ENCODE measurements at regions not wholly inside any gene's neighbourhood (a gene's known extent, or its start where the extent isn't known, plus 50 kb on each side); places are given as distances from the start of the nearest gene placed in this dataset.
"Not testable (repeated sequence)": the region's sequence is repeated elsewhere in the genome, so short reads cannot be mapped to it uniquely, and the experiment has no call there.

DNA sequence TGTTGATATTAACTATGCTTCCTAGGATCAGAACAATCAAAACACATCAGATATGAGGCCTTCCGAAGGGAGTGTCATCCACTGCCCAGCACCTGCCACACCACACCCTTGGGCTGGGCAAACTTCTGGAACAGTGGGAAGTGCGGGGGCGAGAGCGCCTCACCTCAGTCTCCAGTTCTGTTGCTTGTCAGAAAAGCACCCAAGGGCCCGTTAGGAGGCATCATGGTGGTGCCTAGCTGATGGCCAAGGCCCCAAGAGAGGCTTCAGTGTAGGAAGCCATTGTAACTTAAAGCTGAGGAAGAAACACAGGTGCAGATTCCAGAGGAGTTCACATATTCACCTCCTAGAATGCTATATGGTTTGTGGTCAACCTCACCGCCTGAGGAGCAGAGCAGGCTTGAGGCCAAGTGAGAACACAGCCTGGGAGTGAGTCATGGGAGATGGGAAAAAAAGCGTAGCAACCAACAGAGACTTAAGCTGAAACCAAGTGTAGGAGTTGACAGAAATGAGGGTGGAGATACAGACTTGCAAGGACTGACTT is 85.1 kb upstream of the ATL2 start:
- TF ChIP-seq, protein P1, sequence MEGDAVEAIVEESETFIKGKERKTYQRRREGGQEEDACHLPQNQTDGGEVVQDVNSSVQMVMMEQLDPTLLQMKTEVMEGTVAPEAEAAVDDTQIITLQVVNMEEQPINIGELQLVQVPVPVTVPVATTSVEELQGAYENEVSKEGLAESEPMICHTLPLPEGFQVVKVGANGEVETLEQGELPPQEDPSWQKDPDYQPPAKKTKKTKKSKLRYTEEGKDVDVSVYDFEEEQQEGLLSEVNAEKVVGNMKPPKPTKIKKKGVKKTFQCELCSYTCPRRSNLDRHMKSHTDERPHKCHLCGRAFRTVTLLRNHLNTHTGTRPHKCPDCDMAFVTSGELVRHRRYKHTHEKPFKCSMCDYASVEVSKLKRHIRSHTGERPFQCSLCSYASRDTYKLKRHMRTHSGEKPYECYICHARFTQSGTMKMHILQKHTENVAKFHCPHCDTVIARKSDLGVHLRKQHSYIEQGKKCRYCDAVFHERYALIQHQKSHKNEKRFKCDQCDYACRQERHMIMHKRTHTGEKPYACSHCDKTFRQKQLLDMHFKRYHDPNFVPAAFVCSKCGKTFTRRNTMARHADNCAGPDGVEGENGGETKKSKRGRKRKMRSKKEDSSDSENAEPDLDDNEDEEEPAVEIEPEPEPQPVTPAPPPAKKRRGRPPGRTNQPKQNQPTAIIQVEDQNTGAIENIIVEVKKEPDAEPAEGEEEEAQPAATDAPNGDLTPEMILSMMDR (IDR thresholded peaks at IDR 0.05; ENCODE audit: unreplicated experiment): no peak
- H3K9me3 Mint-ChIP-seq (ENCODE audit: low read depth): no peaks in the 10 kb centered on the region
- H3K36me3 Mint-ChIP-seq (ENCODE audit: insufficient read depth): no peaks in the 10 kb centered on the region
- no peak for DNase-seq (ENCODE audit: low spot score, unreplicated experiment)
- peaks cover 6% of the 10 kb centered on the region for H3K4me1 Mint-ChIP-seq (ENCODE audit: low read depth)
- H3K4me3 Mint-ChIP-seq (ENCODE audit: low read depth): no peak overlapping the region
- peaks cover 12% of the 10 kb centered on the region for H3K27me3 Mint-ChIP-seq
- H3K27ac Mint-ChIP-seq: no peak overlapping the region

- TF ChIP-seq, protein P1 (IDR thresholded peaks at IDR 0.05; ENCODE audit: unreplicated experiment): no peak
- peaks cover 13% of the 10 kb centered on the region for H3K27me3 Mint-ChIP-seq
- H3K4me3 Mint-ChIP-seq (ENCODE audit: low read depth): no peak overlapping the region
- DNase-seq (ENCODE audit: low spot score, unreplicated experiment): no peak
- no peaks in the 10 kb centered on the region for H3K9me3 Mint-ChIP-seq (ENCODE audit: low read depth)
- no peak overlapping the region for H3K27ac Mint-ChIP-seq
- peaks cover 6% of the 10 kb centered on the region for H3K4me1 Mint-ChIP-seq (ENCODE audit: low read depth)
- no peaks in the 10 kb centered on the region for H3K36me3 Mint-ChIP-seq (ENCODE audit: insufficient read depth)
Measured at GRCh38 chr2:38461470-38461869, 84.4 kb upstream of the ATL2 start.

- Mint-ChIP-seq H3K4me3 (ENCODE audit: low read depth) (no peak overlapping the region), H3K36me3 (ENCODE audit: insufficient read depth) (no peaks in the 10 kb centered on the region), H3K9me3 (ENCODE audit: low read depth) (no peaks in the 10 kb centered on the region), H3K27ac (no peak overlapping the region), H3K4me1 (ENCODE audit: low read depth) (peaks cover 2% of the 10 kb centered on the region), H3K27me3 (peaks cover 13% of the 10 kb centered on the region)
- TF ChIP-seq, protein P1 (IDR thresholded peaks at IDR 0.05; ENCODE audit: unreplicated experiment): no peak
- no peak for DNase-seq (ENCODE audit: low spot score, unreplicated experiment)
Measured at GRCh38 chr2:38460313-38460712, 83.2 kb upstream of the ATL2 start.

GRCh38 chr2:38454081-38454480 is 77.0 kb upstream of the ATL2 start:
- Mint-ChIP-seq H3K4me3 (ENCODE audit: low read depth) (no peak overlapping the region), H3K27ac (no peak overlapping the region), H3K4me1 (ENCODE audit: low read depth) (no peaks in the 10 kb centered on the region), H3K27me3 (peaks cover 13% of the 10 kb centered on the region), H3K36me3 (ENCODE audit: insufficient read depth) (no peaks in the 10 kb centered on the region), H3K9me3 (ENCODE audit: low read depth) (no peaks in the 10 kb centered on the region)
- TF ChIP-seq, protein P1 (IDR thresholded peaks at IDR 0.05; ENCODE audit: unreplicated experiment): no peak
- DNase-seq (ENCODE audit: low spot score, unreplicated experiment): no peak

DNA sequence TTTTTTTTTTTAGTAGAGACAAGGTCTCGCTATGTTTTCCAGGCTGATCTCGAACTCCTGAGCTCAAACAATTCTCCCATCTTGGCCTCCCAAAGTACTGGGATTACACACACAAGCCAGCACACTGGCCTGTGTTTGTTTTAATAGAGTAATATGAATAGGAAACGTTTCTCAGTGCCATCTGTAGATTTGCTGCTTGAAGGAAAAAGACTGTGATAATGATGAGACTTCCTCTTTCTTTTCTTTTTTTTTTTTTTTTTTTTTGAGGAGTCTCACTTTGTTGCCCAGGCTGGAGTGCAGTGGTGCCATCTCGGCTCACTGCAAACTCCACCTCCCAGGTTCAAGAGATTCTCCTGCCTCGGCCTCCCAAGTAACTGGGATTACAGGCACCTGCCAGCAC is 74.7 kb upstream of the ATL2 start:
- not testable (repeated sequence) for H3K27me3 Mint-ChIP-seq; H3K9me3 Mint-ChIP-seq (ENCODE audit: low read depth); H3K36me3 Mint-ChIP-seq (ENCODE audit: insufficient read depth); H3K4me1 Mint-ChIP-seq (ENCODE audit: low read depth); H3K27ac Mint-ChIP-seq; DNase-seq (ENCODE audit: low spot score, unreplicated experiment); H3K4me3 Mint-ChIP-seq (ENCODE audit: low read depth)

- TF ChIP-seq, protein P1 (IDR thresholded peaks at IDR 0.05; ENCODE audit: unreplicated experiment): no peak
- H3K4me1 Mint-ChIP-seq (ENCODE audit: low read depth): no peaks in the 10 kb centered on the region
- no peaks in the 10 kb centered on the region for H3K9me3 Mint-ChIP-seq (ENCODE audit: low read depth)
- no peak for DNase-seq (ENCODE audit: low spot score, unreplicated experiment)
- no peaks in the 10 kb centered on the region for H3K36me3 Mint-ChIP-seq (ENCODE audit: insufficient read depth)
- no peak overlapping the region for H3K4me3 Mint-ChIP-seq (ENCODE audit: low read depth)
- H3K27ac Mint-ChIP-seq: no peak overlapping the region
- H3K27me3 Mint-ChIP-seq: peaks cover 11% of the 10 kb centered on the region
Measured at GRCh38 chr2:38450509-38450908, 73.4 kb upstream of the ATL2 start.

Data from progenitor cell of endocrine pancreas (in vitro differentiated cells).